Epithelial cell of prostate (primary cell): ENCODE measurements at regions not wholly inside any gene's neighbourhood (a gene's known extent, or its start where the extent isn't known, plus 50 kb on each side); places are given as distances from the start of the nearest gene placed in this dataset.

ENCODE experiments used
- DNase-seq: peaks from one replicate; pipeline ENCODE4 v3.0.0-alpha.2; 2011; ENCODE audit warnings: low read depth, low spot score
- H3K27ac ChIP-seq: fragments of 450-650 bp; 2 replicates; pipeline ENCODE4 v1.5.1; 2017; ENCODE audit warnings: mild to moderate bottlenecking

DNA sequence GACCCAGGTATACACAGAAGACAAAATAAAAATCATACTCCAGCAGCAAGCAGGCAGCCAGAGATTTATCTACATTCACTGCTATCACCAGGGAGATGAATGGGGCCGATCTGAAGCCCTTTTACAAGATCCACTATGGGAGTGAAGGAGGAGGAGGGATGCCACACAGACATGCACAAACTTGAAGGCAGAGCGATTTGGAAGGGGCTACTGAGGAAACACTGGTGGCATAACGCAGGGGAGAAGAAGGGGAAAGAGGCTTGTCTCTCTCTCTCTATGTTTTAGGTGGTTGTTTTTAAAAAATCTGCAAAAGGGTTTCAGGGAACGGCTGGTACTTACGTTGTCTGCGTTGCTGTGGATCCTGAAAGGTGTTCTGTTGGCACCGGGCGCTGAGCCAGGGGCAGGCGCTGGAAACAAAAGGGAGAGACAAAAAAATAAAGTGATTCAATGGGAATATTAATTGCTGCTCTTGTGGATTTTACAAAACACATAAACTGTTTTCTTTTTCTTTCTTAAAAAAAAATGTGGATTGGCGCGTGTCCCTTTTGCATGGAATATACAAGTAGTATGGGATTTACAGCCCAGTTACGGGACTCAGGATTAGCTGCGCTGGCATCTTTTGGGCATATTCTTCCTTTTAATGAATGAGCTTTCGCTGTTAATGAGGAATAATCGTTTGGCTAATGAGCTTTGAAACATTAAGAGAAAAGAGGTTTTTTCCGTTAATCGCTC is 255.3 kb upstream of the PMFBP1 start:
- DNase-seq = no peak
- no peak overlapping the region for H3K27ac ChIP-seq

DNA sequence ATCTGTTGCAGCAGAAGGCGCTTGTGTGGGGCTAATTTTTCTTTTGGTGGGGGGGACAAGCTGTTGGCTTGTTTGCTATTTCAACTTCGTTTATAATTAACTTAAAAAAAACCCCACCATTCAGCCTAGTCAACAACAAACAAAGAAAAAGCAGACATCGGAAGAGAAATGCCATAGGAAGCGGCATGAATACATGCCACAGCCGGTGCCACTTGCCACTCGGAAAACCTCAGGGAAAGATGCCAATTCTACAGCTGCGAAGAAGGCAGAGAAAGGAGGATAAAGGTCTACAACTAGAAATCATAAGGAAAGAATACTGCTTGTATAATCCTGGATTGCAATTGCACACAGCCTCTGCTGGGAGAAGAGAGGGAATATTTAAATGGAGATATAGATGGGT is 254.4 kb upstream of the PMFBP1 start:
- DNase-seq = no peak
- H3K27ac ChIP-seq = no peak overlapping the region

DNA sequence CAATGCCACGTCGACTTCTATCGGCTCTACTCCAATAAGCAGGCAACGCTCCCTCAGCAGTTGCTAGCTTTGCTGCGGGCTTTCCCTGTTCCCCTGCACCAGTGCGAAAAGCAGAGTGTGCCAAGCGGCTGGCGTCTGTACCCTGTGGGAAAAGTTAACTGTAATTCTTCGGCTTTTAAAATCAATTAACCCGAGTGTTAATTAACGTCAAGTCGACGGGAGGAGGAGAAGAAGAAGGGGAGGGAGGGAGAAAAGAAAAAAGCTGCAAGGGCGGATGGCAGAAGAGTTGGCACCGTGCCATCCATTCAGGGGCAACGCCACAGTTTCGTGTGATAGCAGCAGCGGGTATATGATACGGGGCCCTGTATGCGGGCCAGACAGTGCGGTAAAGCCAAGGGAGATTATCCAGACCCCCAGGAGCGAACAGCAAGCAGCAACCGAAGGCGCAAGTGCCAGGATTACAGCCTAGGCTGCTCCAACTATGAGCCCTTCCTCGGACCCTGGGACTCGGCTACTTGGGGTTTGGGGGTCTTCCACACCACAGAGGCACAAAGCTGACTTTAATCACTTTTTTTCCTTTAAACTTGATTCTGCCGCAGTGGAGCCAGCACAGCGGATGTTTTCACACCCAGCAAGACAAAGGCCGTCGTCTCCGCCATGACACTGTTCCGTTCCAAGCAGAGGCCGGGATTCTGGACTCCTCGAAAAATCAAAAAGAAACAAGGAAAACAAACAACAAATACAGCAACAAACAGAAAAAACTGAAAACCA is 253.8 kb upstream of the PMFBP1 start:
- DNase-seq = no peak
- H3K27ac ChIP-seq = no peak overlapping the region

DNA sequence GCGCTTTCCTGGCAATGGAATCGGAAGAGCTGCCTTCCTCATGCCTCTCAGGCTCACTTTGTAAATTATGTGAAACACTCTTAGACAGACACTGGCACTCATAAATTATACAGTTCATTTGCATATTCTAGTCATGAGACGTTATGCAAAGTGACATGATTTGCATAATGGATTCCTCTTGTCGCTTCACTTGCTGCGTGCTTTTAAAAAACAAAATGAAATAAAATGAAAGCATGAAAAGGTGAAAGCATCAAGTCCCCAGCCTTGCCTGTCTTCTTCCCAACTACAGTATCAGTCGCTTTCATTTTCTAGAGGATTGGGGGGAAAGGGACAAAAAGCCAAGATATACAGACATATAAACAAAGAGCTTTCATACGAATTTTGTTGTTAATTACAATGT is 252.8 kb upstream of the PMFBP1 start:
- no peak for DNase-seq
- H3K27ac ChIP-seq = no peak overlapping the region

DNA sequence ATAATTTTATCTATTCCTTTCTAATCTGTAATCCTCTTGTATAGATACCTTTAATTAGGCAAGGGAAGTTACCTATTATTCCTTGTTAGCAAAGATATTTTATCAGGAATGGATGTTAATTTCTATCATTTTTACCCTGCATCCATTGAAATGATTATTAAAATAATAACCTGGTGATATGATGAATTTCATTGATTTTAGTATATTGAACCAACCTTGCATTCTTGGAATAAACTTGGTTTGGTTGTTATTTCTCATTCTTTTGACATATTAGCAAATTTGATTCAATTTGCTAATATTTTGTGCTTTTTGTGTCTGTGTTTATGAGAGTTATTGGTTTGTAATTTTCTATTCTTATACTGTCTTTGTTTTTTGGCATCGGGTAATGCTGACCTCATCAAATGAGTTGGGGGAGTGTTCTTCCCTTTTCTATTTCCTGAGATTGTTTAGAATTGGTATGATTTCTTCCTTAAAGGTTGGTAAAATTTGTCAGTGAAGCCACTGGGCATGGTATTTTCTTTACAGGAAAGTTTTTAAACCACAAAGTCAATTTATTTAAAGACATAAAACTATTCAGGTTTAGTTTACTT is 250.4 kb upstream of the PMFBP1 start:
- no peak overlapping the region for H3K27ac ChIP-seq
- DNase-seq = no peak

DNA sequence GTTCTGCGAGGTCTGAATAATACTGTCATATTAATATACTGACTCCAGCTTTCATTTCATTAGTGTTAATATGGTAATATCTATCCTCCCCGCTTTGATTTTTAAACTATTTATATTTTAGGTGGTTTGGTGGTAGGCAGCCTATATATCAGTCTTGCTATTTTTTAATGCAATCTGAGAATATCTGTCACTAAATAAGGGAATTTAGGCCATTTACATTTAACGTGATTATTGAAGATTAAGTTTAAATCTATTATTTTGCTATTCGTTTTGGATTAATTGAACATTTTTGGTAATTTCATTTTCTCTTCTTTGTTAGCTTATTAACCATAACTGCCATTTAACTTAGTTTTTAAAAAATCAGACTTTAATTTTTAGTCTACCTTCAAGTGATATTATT is 247.7 kb upstream of the PMFBP1 start:
- DNase-seq = no peak
- H3K27ac ChIP-seq = no peak overlapping the region

DNA sequence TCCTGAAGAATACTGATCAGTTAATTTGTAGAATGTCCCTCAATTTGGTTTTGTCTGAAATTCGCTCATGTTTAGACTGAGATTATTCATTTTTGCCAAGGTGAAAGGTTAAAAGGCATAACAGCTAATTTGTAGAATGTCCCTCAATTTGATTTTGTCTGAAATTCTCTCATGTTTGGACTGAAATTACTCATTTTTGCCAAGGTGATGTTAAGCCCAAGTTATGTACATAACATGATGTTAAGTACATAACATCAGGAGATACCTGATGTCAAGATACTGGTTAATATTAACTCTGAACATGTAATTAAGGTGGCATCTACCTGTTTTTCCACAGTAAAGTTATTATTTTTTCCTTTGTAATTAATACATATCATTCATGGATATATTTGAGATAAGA is 243.4 kb upstream of the PMFBP1 start:
- no peak for DNase-seq
- H3K27ac ChIP-seq = no peak overlapping the region

DNA sequence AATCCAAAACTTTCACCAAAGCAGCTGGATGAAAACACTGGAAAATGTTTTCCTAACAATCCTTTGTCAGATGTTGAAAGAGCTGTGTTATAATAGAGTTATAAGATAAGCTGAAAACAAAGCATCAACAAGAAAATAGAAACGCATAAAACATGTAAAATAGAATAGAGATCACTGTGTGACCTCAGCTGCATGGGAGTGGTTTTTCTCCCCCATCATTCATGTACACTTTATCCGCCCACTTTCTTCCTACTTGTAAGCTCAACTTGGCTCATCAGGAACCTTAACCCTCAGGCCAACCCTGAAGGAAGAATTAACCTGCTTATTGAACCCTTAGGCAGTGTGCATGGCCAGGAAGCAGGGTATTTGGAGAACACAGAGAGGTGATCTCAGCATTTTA is 238.5 kb upstream of the PMFBP1 start:
- H3K27ac ChIP-seq = no peak overlapping the region
- no peak for DNase-seq

DNA sequence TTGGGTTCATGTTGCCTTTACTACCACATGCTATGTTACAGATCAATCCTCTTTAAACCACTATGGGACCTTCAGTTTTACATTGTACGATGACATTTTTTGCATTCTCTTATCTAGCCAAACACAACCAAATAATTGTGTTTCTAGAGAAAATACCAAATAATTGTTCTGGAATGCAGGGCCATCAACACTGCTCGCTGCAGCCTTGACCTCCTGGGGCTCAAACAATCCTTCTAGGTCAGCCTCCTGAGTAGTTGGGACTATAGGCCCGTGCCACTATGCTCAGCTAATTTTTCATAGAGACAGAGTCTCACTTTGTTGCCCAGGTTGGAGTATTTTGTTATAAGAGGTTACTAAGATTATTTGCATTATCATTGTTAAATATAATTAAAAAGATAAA is 237.5 kb upstream of the PMFBP1 start:
- H3K27ac ChIP-seq = no peak overlapping the region
- no peak for DNase-seq

DNA sequence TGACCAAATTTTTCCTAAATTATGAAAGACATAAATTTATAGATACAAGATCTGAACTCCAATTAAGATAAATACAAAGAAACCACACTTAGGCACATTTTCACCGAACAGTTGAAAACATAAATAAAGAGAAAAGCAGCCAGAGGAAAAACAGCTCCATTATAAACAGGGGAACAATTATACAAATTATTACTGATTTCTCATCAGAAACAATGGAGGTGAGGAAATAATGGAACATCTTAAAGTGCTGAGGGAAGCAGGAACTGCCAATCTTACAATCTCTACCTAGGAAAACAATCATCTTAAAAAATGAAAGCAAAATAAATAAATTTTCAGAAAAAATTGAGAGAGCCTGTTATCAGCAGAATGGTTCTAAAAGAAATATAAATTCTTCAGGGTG is 234.4 kb upstream of the PMFBP1 start:
- no peak overlapping the region for H3K27ac ChIP-seq
- DNase-seq = no peak

DNA sequence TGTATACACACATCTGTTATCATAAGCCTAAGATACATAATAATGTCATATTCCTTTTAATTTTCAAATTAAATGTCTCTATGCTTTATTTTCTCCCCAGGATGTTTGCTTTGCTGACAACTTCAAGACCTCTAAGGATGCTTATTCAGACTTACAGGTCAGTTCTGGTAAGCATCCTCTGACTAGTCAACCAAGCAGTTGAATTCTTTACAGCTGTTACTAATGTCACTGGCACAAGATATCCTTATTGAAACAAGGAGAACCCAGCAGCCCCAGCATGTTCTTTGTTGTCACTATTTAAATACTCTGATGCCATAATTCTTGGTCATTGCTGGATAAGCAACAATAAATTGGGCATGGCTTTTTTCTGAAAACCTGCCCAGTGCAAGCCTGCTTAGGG is 232.3 kb upstream of the PMFBP1 start:
- peak; percentile 5 for DNase-seq
- peak overlapping the region; percentile 17 for H3K27ac ChIP-seq

DNA sequence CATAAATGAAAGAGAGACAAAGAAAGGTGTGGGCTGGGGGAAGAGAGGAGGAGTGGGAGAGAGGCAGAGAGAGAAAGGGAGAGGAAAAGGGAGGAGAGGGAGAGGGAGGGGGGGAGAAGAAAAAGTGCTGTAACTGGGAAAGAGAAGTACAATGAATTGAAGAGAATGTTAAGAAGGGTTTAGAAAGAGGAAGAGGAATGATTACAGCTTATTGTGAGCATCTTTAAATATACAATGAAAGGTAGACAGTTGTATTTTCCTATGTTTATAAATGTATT is 229.1 kb upstream of the PMFBP1 start:
- no peak overlapping the region for H3K27ac ChIP-seq
- no peak for DNase-seq

DNA sequence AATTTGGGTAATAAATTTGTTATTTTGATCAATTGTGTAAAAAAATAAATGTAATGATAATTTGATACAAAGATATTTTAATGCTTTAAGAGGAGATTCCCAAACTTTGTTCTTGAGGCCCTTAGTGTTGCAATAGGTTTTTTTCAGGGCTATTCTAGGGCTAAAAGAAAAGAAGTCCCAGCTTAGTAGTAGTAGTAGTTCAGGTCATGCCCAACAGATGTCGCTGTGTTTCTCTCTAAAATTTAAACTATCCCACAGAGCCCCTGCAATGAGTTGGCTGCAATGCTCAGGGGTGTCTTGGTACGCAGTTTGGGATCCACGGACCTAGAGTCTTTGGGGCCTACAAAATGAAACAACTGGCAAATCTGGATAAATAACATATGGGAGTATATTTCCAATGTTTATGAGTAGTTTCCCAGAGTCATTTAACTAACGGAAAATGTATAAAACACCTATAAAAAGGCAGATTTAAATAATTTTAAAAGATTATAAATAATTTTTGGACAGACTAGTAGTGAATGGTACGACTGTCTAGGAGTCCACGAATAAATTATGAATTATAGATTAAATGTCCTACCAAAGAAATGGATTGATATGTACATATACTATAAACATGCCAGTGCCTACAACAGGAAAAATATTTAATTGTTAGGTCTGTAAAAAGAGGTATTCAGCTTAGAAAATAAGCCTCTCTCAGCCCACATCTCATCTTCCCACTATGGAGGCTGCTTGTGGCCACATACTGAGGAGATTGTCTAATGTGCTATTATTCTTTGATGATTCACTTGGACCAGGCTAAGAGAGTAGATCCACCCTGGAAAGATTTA is 228.5 kb upstream of the PMFBP1 start:
- DNase-seq = no peak
- H3K27ac ChIP-seq = no peak overlapping the region

DNA sequence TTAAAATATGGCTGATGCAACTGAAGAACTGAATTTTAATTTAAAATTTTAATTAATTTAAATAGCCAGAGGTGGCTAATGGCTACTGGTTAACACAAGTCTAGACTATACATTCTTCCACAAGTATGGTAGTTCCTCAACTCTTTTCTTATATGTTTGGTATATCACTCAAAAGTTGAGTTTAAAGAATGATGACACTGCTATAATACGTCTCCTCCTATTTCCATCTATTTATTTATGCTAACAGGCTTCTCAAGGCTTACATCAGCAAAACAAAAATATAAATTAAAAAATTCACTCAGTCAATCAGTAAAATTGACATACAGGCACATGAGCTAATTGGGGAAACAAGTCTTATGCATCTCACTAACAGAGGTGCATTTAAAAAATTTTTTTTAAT is 227.9 kb upstream of the PMFBP1 start:
- DNase-seq = no peak
- no peak overlapping the region for H3K27ac ChIP-seq

DNA sequence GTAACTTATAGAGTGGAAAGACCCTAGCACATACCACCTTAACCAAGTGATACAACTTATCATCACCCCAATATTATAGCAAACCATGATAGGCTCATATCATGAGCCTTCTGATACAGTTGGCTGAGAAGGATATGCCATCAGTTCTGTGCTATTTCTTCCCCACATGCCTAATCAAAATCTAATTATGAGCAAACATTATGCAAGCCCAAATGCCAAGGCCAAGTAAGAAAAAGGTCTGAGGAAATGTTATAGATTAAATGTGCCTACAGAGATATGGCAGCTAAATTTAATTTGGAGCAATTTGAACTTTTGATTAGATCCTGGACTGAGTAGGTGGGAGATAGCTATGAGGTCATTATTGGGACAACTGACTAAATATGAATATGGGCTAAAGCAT is 225.9 kb upstream of the PMFBP1 start:
- H3K27ac ChIP-seq = no peak overlapping the region
- no peak for DNase-seq

DNA sequence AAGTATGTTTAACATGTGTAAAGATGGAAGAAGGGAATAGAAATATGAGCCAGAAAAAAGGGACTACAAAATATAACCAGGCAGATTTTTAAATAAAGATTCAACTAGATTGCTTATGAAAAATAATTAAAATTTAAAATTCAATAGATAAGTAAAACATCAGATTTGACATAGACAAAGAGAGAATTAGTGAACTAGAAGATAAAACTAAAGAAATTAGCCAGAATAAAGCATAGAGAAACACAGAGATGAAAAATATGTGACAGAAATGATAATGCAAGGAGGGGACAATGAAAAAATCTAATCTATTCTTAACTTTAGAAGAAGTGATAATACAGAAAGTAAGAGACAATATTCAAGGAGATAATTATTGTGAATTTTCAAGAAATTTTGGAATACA is 222.6 kb upstream of the PMFBP1 start:
- DNase-seq = no peak

DNA sequence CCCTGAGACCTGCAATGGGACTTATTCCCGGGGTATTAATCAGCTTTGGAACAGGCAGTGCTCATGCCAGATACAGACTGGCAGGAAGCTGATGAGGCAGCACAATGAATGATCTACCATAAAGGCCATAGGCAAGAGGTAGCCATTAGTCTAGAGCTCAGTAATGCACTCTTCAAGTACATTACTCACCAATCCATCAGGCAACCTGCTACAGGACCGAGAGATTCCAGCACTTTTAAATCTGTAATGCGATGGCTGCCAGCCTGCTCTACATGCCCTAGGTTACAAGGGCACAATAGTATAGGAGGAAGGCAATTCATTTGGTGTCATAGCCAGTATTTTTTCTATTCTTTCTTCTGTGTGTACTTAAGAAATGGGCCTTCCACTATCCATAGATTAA is 217.8 kb upstream of the PMFBP1 start:
- H3K27ac ChIP-seq = no peak overlapping the region
- no peak for DNase-seq

More for the DNA sequence above, 222.6 kb upstream of the PMFBP1 start:
- H3K27ac ChIP-seq = no peak overlapping the region

DNA sequence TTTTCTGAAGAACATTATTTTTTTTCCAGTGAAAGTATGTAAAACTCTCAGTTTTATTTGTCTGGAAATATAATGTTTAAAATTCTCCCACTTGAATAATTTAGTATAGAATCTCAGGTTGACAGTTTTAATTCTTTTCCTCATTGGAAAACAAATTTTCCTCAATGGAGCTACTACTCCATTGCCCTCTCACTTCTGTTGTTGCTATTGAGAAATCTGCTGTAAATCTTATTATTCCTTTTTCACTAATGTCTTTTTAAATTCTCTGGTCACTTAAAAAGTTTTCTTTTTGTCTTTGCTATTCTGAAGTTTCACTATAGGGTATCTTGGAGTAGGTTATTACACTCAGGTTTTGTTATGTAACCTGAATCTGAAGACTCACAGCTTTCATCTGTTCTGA is 216.1 kb upstream of the PMFBP1 start:
- no peak overlapping the region for H3K27ac ChIP-seq
- no peak for DNase-seq

DNA sequence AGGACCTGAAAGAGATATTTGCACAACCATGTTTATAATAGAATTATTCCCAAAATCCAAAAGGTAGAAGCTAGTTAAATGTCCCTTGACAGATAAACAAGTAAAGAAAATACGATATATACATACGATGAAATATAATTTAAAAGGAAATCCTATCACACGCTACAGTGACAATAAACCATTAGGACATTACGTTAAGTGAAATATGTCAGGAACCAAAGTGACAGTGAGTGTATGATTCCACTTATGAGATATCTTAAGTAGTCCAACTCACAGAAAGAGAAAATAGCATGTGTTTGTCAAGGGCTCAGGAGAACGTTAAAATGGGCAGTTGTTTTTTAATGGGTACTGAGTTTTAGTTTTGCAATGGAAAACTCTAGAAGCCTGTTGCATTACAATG is 212.7 kb upstream of the PMFBP1 start:
- H3K27ac ChIP-seq = no peak overlapping the region
- no peak for DNase-seq

DNA sequence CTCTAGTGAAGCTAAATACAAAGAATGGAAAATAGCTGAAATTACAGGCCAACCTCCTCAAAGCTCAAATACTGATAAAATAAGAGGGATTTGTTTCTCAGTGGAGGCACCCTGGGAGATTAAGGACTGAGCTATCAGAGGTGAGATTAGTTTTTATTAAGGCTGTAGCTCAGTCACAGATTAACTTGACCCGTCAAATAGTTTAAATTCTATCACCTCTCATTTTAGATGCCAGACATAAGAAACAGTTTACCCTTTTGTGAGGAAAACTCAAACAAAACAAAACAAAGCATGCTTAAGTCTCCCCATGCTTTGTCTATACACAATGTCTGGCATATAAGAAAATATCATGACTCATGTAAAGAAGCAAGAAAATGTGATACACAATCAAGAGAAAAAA is 208.3 kb upstream of the PMFBP1 start:
- DNase-seq = no peak
- no peak overlapping the region for H3K27ac ChIP-seq

DNA sequence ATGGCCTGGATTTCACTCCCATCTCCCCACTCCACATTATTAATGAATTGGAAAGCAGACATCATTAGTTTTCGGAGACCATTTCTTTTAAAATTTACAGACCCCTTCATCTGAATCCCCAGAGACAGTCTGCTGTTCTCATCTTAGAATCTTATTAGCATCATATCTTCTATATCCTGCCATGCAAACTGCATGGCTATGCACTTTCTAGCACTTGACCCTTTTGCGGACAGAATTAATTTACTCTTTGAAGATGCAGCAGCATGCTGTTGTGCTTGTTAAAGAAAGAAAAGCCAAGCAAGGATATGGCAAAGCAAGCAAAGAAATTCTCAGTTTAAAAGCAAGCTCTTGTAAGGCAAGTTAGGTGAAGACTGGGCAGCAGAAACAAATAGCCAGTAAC is 201.2 kb upstream of the PMFBP1 start:
- DNase-seq = no peak
- H3K27ac ChIP-seq = no peak overlapping the region
